Eye (tissue), 1 donor: ENCODE measurements at regions not wholly inside any gene's neighbourhood (a gene's known extent, or its start where the extent isn't known, plus 50 kb on each side); places are given as distances from the start of the nearest gene placed in this dataset.

Experiments used
- DNase-seq: peaks from one replicate; pipeline ENCODE4 v3.0.0-alpha.2; 2015

GRCh38 chr10:123502983-123503382 lies 163.2 kb upstream of the GPR26 start:
- DNase-seq = no peak

DNA sequence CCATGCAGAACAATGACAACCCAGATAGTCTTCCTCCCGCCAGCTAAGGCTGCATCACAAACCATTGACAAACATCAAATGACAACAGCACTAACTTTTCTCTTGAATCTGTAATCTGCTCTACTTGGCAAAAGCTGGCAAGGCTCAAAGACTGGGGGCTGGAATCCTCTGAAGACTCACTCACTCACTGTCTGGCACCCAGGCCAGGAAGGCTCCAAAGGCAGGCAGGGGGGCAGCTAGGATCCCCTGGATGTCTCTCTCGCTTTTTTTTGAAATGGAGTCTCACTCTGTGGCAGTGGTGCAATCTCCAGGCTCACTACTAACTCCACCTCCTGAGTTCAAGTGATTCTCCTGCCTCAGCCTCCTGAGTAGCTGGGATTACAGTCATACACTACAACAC lies 159.7 kb upstream of the GPR26 start:
- DNase-seq = no peak

- no peak for DNase-seq
Measured at GRCh38 chr10:123507298-123507697, 158.9 kb upstream of the GPR26 start.

- no peak for DNase-seq
Measured at GRCh38 chr10:123509338-123509737, 156.8 kb upstream of the GPR26 start.

- DNase-seq = peak; percentile 88
Measured at GRCh38 chr10:123512901-123513775, 153.0 kb upstream of the GPR26 start.

- no peak for DNase-seq
Measured at GRCh38 chr10:123513870-123514269, 152.3 kb upstream of the GPR26 start.

- no peak for DNase-seq
Measured at GRCh38 chr10:123514996-123515395, 151.2 kb upstream of the GPR26 start.

DNA sequence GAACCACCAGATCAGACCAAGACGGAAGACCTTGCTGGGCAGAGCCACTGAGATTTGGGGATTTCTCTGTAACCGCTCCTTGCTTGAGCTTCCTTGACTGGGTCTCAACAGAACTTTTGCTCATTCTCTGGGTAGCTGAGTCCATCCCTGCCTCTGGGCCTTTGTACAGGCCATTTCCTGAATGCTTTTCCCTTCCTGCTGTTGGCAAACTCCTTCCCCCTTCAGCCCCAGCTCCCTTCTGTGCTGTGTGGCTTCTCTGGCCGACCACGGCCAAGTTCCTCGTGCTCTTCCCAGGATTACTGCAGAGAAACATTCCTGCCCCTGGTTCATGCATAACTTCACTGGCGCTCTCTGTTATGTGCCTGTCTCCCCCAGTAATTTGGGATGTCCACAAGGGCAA lies 150.5 kb upstream of the GPR26 start:
- DNase-seq = no peak

GRCh38 chr10:123516291-123516690 lies 149.9 kb upstream of the GPR26 start:
- no peak for DNase-seq

- no peak for DNase-seq
Measured at GRCh38 chr10:123517426-123517825, 148.7 kb upstream of the GPR26 start.

DNA sequence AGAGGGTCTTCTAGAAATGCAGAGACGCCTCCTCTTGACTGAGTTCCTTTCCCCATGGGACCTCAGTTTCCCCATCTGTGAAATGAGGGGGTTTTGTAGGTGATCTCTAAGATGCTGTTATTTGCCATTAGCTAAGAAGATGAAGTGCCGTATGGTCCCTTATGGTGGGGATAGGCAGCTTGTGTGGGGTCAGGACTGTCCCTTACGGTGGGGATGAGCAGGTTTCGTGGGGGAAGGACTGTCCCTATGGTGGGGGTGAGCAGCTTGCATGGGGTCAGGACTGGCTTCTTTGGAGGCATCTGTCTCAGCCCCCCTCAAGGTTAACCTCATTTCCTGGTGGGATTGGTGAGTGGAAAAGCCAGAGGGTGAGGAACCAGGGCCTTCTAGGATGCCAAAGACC lies 148.3 kb upstream of the GPR26 start:
- DNase-seq = no peak

DNA sequence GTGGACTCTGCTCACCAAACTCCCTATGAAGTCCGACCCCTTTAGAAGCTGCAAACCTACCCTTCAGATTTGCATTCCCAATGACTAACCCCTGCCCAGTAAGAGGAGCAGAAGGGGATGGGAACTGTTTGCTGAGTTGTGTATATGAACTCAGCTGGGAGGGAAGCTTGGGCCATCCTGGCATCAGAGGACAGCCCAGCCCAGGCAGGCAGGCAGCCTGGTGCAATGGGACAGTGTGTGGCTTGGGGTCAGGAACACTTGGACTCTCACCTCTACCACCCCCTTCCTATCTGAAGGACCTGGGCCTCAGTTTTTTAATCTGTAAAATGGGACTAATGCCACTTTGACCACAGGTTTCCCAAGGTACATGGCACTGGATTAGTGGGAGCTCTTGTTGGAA lies 147.4 kb upstream of the GPR26 start:
- DNase-seq = no peak

GRCh38 chr10:123519861-123520260 lies 146.3 kb upstream of the GPR26 start:
- no peak for DNase-seq

- no peak for DNase-seq
Measured at GRCh38 chr10:123521076-123521475, 145.1 kb upstream of the GPR26 start.

GRCh38 chr10:123521556-123521955 lies 144.6 kb upstream of the GPR26 start:
- no peak for DNase-seq

DNA sequence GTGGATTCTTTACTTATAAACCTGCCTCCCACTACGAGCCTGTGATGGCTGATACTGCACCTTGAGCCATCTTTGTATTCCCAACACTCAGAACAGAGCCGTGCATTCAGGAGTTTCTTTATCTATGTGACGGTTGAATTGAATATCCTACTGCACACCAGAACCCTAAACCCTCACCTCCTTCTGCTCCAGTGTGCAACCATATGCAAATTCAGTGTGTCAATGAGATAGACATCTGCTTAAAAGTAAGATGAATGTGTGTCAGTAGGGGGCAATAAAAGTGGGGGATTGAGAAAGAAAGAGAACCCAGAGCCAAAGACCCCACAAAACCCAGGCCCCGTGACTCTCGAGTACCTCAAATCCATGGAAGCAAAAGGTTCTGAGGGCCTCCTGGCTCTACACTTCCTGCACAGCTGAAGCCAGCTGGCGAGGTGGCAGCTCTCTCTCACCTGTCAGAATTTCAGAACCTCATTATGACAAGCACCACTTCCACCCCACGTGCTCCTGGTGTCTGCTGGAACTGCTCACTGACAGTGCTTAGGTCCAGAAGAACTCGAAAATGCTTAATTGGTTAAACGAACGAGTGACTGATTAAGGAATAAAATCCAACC lies 143.3 kb upstream of the GPR26 start:
- DNase-seq = no peak

DNA sequence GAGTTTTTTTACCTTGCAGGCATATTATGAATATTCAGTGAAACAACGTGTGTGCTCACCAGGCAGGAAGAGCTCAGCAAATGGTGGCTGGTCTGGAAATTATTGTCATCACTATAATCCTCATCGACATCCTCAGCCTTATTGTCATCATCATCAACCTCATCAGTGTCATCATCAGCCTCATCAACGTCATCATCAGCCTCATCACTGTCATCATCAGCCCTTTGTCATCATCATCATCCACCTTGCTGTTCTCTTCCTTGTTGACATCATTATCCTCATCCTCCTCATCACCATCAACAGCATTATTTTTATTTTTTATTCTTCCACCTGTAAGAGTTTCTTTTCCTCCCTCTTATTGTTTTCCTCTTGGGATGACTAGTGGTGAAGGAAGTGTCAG lies 142.3 kb upstream of the GPR26 start:
- no peak for DNase-seq

DNA sequence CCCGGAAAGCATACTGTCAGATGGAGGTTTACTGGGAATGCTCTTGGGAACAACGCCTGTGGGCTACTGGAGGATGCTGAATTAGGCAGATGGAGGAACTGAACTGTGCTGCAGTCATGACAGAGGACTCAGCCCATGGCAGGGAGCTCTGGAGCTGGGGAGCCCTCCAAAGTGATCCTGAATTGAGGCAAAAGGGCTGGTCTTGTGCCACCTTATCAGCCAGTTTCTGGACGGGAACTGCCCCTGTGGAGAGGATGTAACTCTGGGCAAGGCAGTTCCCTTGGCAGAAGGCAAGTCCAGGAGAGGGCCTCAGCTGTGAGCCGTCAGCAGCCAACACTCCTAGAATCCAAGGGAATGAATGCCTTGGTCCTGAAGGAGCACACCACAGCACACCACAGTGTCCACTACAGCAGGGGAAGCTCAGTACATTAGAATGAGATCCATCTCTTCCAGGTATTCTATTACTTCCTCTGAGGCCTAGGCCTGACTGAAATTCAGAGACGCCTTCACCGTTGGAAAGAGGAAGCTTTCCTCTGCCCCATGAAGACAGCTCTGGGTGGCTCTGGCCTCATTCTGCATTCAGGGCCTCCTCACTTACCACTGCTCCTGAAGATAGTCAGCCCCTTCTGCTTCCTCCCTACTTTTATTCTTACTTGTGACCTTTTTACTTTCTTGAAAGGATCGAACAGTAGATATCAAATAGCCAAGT lies 139.6 kb upstream of the GPR26 start:
- DNase-seq = peak; percentile 41

DNA sequence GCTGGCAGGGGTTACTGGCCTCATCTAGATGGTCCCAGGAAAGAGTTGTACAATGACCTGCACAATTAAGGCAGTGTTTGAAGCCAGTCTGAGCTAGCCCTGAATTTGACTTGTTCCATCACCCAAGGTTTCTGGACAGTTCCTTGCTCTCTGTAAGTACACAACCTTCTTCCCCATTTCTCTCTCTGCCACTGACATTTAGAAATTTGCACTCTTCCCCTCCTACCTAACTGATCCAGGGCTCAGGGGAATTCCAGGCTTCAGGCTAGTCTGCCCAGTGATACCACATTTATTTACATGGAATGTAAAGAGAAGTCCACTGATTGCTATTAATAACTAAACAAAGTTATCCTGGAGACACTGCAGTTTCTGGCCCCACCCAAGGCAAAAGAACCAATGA lies 139.0 kb upstream of the GPR26 start:
- DNase-seq = no peak

DNA sequence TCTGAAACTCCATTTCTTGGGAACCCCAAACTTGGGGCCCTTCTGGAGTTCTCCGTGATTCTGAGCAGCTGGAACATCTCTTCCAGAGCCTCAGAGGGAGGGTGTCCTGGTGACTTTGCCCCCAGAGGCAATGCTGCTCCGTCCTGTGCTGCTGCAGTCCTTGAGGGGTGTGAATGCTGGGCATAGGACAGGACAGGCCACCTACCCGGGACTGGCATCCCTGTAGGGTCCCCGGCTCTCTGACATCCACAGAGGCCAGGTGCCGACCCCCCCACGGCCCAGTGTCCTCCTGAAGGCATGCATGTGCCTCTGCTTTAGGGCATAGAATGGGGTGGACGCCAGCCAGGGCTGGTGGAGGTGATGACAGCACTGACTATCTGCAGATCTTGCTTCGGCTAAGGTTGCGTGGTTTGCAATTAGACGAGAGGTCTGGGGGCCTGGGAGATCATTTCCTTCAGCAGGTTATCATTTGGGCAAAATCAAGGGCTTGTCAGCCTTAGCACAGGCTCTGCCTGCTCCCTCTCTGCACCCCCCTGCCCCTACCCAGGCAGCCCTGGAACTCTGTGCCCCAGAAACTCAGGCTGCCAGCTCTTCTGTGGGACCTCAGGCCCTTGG lies 136.9 kb upstream of the GPR26 start:
- no peak for DNase-seq

DNA sequence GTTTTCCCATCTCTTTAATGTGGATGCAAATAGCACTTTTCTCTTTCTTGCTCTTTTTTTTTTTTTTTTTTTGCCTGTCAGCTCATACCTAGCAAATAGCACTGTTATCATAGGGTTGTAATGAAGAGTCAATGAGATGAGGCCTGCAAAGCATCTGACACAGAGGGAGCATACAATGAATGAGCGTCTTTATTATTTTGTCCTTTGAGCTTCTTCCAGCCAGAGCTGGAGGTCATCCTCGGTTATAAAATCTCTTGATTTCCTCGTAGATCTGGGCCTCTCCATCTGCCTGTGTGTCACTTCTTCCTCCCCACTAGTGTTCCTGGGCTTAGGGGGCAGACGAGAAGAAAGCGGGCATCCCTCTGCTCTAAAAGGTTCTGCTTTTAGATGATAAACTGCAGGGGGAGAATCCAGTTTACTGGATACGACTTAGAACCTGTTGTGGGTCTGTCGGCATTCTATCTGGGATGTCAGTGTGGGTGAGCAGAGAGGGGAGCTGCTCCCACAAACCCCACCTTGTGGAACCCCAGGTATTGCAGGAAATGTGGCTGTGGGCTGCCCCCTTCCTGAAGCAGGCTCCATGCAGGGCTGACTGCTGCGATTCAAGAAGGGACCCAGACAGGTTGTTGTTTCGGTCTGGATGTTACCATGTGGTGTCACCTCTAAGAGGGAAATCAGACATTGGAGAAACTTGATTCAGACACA lies 135.8 kb upstream of the GPR26 start:
- no peak for DNase-seq

GRCh38 chr10:123535386-123535785 lies 130.8 kb upstream of the GPR26 start:
- no peak for DNase-seq
